ENCODE measurements at regions not wholly inside any gene's neighbourhood (a gene's known extent, or its start where the extent isn't known, plus 50 kb on each side); places are given as distances from the start of the nearest gene placed in this dataset.

- no peaks in the 10 kb centered on the region for H3K79me2 ChIP-seq (ENCODE audit: insufficient read depth, low read depth, low read length)
- H3K36me3 ChIP-seq (ENCODE audit: insufficient read depth, low read length): no peaks in the 10 kb centered on the region
- H3K4me1 ChIP-seq (ENCODE audit: insufficient read depth, low read length, poor library complexity, severe bottlenecking): no peaks in the 10 kb centered on the region
- no peak for TF ChIP-seq EZH2phosphoT487 (IDR thresholded peaks at IDR 0.05; ENCODE audit: borderline replicate concordance, low read depth, low read length)
- no peak for TF ChIP-seq CTCF (conservative IDR thresholded peaks at IDR 0.05; ENCODE audit: low read length)
- CTCF ChIA-PET (ENCODE audit: unreplicated experiment): no interaction called here
- DNase-seq (ENCODE audit: low spot score): no peak
- no peak overlapping the region for H3K27ac ChIP-seq (ENCODE audit: low read depth, low read length, poor library complexity, severe bottlenecking)
- H3K4me3 ChIP-seq (ENCODE audit: low read depth, low read length, poor library complexity, severe bottlenecking): no peak overlapping the region
- no peaks in the 10 kb centered on the region for H3K9me3 ChIP-seq (ENCODE audit: low read length)
- BruUV-seq (replicated peaks): no TSS peak
- H3K9me2 ChIP-seq (ENCODE audit: insufficient read depth, low read length): no peaks in the 10 kb centered on the region
- intact Hi-C loops (cut with micrococcal nuclease; ENCODE audit: unreplicated experiment): no loop called here
- no peaks in the 10 kb centered on the region for H4K20me1 ChIP-seq (ENCODE audit: insufficient read depth, low read length)
- H2AFZ ChIP-seq (ENCODE audit: low read length): no peak overlapping the region
- POLR2A ChIA-PET: no interaction called here
- no peak overlapping the region for H3K4me2 ChIP-seq (ENCODE audit: low read length)
Observed at GRCh38 chr7:17406738-17407137, 108.3 kb downstream of the AHR start.

DNA sequence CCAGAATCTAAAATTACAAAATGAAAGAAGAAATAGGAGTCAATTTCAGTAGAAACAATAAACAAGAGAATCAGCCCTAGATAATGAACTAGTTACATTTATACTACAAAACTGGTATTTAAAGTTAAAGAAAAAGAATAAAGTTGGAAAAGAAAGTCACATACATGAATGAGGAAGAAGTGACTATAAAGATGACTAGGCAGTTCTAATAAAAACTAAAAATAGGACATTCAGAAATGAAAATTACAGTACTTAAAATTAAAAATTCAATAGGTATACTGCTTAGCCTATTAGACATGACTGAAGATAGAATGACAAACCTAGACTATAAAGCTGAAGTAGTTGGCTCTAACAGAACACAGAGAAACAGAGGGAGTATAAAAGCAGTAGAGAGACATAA is 108.8 kb downstream of the AHR start:
- TF ChIP-seq CTCF (conservative IDR thresholded peaks at IDR 0.05; ENCODE audit: low read length): no peak
- no peak for TF ChIP-seq EZH2phosphoT487 (IDR thresholded peaks at IDR 0.05; ENCODE audit: borderline replicate concordance, low read depth, low read length)
- no peaks in the 10 kb centered on the region for H3K9me3 ChIP-seq (ENCODE audit: low read length)
- H4K20me1 ChIP-seq (ENCODE audit: insufficient read depth, low read length): no peaks in the 10 kb centered on the region
- H3K4me1 ChIP-seq (ENCODE audit: insufficient read depth, low read length, poor library complexity, severe bottlenecking): no peaks in the 10 kb centered on the region
- no peaks in the 10 kb centered on the region for H3K9me2 ChIP-seq (ENCODE audit: insufficient read depth, low read length)
- no peak overlapping the region for H3K4me2 ChIP-seq (ENCODE audit: low read length)
- H3K4me3 ChIP-seq (ENCODE audit: low read depth, low read length, poor library complexity, severe bottlenecking): no peak overlapping the region
- CTCF ChIA-PET (ENCODE audit: unreplicated experiment): no interaction called here
- intact Hi-C loops (cut with micrococcal nuclease; ENCODE audit: unreplicated experiment): no loop called here
- no peak overlapping the region for H3K27ac ChIP-seq (ENCODE audit: low read depth, low read length, poor library complexity, severe bottlenecking)
- H3K36me3 ChIP-seq (ENCODE audit: insufficient read depth, low read length): no peaks in the 10 kb centered on the region
- H3K79me2 ChIP-seq (ENCODE audit: insufficient read depth, low read depth, low read length): no peaks in the 10 kb centered on the region
- POLR2A ChIA-PET: no interaction called here
- no peak for DNase-seq (ENCODE audit: low spot score)
- BruUV-seq (replicated peaks): no TSS peak
- H2AFZ ChIP-seq (ENCODE audit: low read length): no peak overlapping the region

- Histone ChIP-seq H3K4me3 (ENCODE audit: low read depth, low read length, poor library complexity, severe bottlenecking) (no peak overlapping the region), H3K9me3 (ENCODE audit: low read length) (no peaks in the 10 kb centered on the region), H3K4me2 (ENCODE audit: low read length) (no peak overlapping the region), H3K79me2 (ENCODE audit: insufficient read depth, low read depth, low read length) (no peaks in the 10 kb centered on the region), H3K27ac (ENCODE audit: low read depth, low read length, poor library complexity, severe bottlenecking) (no peak overlapping the region), H3K4me1 (ENCODE audit: insufficient read depth, low read length, poor library complexity, severe bottlenecking) (no peaks in the 10 kb centered on the region), H3K9me2 (ENCODE audit: insufficient read depth, low read length) (no peaks in the 10 kb centered on the region), H2AFZ (ENCODE audit: low read length) (no peak overlapping the region), H3K36me3 (ENCODE audit: insufficient read depth, low read length) (no peaks in the 10 kb centered on the region), H4K20me1 (ENCODE audit: insufficient read depth, low read length) (no peaks in the 10 kb centered on the region)
- CTCF ChIA-PET (ENCODE audit: unreplicated experiment): no interaction called here
- DNase-seq (ENCODE audit: low spot score): no peak
- TF ChIP-seq CTCF (conservative IDR thresholded peaks at IDR 0.05; ENCODE audit: low read length): no peak
- no peak for TF ChIP-seq EZH2phosphoT487 (IDR thresholded peaks at IDR 0.05; ENCODE audit: borderline replicate concordance, low read depth, low read length)
- POLR2A ChIA-PET: no interaction called here
- intact Hi-C loops (cut with micrococcal nuclease; ENCODE audit: unreplicated experiment): no loop called here
- no TSS peak for BruUV-seq (replicated peaks)
Observed at GRCh38 chr7:17408245-17408903, 109.9 kb downstream of the AHR start.

All from OCI-LY7 (cell line).